ENCODE measurements at regions not wholly inside any gene's neighbourhood (a gene's known extent, or its start where the extent isn't known, plus 50 kb on each side); places are given as distances from the start of the nearest gene placed in this dataset.

DNA sequence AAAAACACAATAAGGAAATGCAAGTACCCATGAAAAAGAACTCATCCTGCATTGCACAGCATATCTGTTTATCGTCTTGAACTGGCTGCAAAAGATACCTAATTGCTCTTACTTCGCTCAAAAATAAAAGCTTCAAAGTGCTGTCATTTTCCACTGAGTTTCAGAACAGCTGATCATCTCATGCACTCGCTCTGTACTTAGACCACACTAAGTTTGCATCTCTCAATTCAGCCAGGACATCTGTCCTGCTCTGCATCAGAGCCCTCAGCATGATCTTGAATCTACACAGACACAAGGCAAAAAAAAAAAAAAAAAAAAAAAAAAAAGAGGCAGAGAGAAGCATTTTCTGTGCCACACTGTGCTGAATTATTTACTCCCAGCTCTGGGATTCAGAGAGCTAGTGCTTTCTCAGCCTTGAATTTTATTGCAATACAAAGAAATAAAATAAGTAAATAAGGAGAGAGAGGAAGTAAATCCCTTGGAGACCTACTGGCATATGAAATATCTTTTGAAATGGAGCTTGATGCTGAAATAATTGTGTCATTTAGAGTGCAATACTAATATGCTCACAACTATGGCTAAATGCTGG is 81.3 kb downstream of the PPP1R2C start:
- no peak for TF ChIP-seq ATF1 (CRISPR knock-in tag; IDR thresholded peaks at IDR 0.05)
- TF ChIP-seq NR3C1 (CRISPR knock-in tag; conservative IDR thresholded peaks at IDR 0.05; ENCODE audit: low read depth), result no peak
- TF ChIP-seq ETV6 (CRISPR knock-in tag; IDR thresholded peaks at IDR 0.05), result no peak
- no peak for TF ChIP-seq TEAD1 (CRISPR knock-in tag; IDR thresholded peaks at IDR 0.05)
- TF ChIP-seq JUN (CRISPR knock-in tag; IDR thresholded peaks at IDR 0.05), result no peak
- TF ChIP-seq, protein P1, sequence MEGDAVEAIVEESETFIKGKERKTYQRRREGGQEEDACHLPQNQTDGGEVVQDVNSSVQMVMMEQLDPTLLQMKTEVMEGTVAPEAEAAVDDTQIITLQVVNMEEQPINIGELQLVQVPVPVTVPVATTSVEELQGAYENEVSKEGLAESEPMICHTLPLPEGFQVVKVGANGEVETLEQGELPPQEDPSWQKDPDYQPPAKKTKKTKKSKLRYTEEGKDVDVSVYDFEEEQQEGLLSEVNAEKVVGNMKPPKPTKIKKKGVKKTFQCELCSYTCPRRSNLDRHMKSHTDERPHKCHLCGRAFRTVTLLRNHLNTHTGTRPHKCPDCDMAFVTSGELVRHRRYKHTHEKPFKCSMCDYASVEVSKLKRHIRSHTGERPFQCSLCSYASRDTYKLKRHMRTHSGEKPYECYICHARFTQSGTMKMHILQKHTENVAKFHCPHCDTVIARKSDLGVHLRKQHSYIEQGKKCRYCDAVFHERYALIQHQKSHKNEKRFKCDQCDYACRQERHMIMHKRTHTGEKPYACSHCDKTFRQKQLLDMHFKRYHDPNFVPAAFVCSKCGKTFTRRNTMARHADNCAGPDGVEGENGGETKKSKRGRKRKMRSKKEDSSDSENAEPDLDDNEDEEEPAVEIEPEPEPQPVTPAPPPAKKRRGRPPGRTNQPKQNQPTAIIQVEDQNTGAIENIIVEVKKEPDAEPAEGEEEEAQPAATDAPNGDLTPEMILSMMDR (IDR thresholded peaks at IDR 0.05), result no peak
- TF ChIP-seq ESRRA (CRISPR knock-in tag; IDR thresholded peaks at IDR 0.05; ENCODE audit: borderline replicate concordance), result no peak
- TF ChIP-seq, protein P2, sequence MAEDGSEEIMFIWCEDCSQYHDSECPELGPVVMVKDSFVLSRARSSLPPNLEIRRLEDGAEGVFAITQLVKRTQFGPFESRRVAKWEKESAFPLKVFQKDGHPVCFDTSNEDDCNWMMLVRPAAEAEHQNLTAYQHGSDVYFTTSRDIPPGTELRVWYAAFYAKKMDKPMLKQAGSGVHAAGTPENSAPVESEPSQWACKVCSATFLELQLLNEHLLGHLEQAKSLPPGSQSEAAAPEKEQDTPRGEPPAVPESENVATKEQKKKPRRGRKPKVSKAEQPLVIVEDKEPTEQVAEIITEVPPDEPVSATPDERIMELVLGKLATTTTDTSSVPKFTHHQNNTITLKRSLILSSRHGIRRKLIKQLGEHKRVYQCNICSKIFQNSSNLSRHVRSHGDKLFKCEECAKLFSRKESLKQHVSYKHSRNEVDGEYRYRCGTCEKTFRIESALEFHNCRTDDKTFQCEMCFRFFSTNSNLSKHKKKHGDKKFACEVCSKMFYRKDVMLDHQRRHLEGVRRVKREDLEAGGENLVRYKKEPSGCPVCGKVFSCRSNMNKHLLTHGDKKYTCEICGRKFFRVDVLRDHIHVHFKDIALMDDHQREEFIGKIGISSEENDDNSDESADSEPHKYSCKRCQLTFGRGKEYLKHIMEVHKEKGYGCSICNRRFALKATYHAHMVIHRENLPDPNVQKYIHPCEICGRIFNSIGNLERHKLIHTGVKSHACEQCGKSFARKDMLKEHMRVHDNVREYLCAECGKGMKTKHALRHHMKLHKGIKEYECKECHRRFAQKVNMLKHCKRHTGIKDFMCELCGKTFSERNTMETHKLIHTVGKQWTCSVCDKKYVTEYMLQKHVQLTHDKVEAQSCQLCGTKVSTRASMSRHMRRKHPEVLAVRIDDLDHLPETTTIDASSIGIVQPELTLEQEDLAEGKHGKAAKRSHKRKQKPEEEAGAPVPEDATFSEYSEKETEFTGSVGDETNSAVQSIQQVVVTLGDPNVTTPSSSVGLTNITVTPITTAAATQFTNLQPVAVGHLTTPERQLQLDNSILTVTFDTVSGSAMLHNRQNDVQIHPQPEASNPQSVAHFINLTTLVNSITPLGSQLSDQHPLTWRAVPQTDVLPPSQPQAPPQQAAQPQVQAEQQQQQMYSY (CRISPR knock-in tag; IDR thresholded peaks at IDR 0.05), result no peak
- TF ChIP-seq, protein P3, sequence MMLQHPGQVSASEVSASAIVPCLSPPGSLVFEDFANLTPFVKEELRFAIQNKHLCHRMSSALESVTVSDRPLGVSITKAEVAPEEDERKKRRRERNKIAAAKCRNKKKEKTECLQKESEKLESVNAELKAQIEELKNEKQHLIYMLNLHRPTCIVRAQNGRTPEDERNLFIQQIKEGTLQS (CRISPR knock-in tag; conservative IDR thresholded peaks at IDR 0.05), result no peak
- TF ChIP-seq, protein P4, sequence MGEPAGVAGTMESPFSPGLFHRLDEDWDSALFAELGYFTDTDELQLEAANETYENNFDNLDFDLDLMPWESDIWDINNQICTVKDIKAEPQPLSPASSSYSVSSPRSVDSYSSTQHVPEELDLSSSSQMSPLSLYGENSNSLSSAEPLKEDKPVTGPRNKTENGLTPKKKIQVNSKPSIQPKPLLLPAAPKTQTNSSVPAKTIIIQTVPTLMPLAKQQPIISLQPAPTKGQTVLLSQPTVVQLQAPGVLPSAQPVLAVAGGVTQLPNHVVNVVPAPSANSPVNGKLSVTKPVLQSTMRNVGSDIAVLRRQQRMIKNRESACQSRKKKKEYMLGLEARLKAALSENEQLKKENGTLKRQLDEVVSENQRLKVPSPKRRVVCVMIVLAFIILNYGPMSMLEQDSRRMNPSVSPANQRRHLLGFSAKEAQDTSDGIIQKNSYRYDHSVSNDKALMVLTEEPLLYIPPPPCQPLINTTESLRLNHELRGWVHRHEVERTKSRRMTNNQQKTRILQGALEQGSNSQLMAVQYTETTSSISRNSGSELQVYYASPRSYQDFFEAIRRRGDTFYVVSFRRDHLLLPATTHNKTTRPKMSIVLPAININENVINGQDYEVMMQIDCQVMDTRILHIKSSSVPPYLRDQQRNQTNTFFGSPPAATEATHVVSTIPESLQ (CRISPR knock-in tag; IDR thresholded peaks at IDR 0.05), result no peak
- no peak for TF ChIP-seq SOX15 (CRISPR knock-in tag; IDR thresholded peaks at IDR 0.05)
- no peak for TF ChIP-seq FOXJ3 (CRISPR knock-in tag; IDR thresholded peaks at IDR 0.05; ENCODE audit: borderline replicate concordance)

Measured in WTC11 (cell line).